PC-3 (cell line): ENCODE measurements at regions not wholly inside any gene's neighbourhood (a gene's known extent, or its start where the extent isn't known, plus 50 kb on each side); places are given as distances from the start of the nearest gene placed in this dataset.

Experiments
- ATAC-seq: fragments of 200-7000 bp; cut with Tn5 transposase; 2 replicates; pipeline ENCODE4 v1.9.1; 2020; ENCODE audit warnings: mild to moderate bottlenecking, moderate library complexity
- BruUV-seq: library from RNA; stranded (reverse); fragments of 400-500 nt; replicated peaks from 2 replicates; lab custom pipeline; 2021; lab: Mats Ljungman, UMichigan
- CTCF ChIA-PET: fragments of 300-600 bp; sonication (Branson Sonifier 250); formaldehyde crosslinking; loops from one replicate; lab custom pipeline; 2022; ENCODE audit warnings: antibody characterized with exemption; lab: Charles Lee
- POLR2A ChIA-PET: fragments of 300-600 bp; sonication (Branson Sonifier 250); formaldehyde crosslinking; loops from one replicate; lab custom pipeline; 2022; ENCODE audit warnings: antibody characterized with exemption; ENCODE audit not compliant: unreplicated experiment; lab: Charles Lee
- DNase-seq: peaks from one replicate; pipeline ENCODE4 v3.0.0-alpha.2; 2015
- H2AFZ ChIP-seq: fragments of 300-600 bp; sonication (generic); 2 replicates; pipeline ENCODE4 v1.6.0; 2016; ENCODE audit warnings: antibody characterized with exemption, low read length
- H3F3A ChIP-seq: fragments of 300-600 bp; sonication (generic); one replicate; pipeline ENCODE4 v1.6.0; 2017; ENCODE audit warnings: antibody characterized with exemption, low read length, control low read depth, mild to moderate bottlenecking; ENCODE audit not compliant: unreplicated experiment
- H3K27ac ChIP-seq: fragments of 300-600 bp; sonication (generic); 2 replicates; pipeline ENCODE4 v1.5.1; 2016; ENCODE audit warnings: mild to moderate bottlenecking, low read length
- H3K27me3 ChIP-seq: fragments of 300-600 bp; sonication (generic); 2 replicates; pipeline ENCODE4 v1.6.1; 2016; ENCODE audit warnings: low read length, mixed read lengths
- H3K36me3 ChIP-seq: fragments of 300-600 bp; sonication (generic); 2 replicates; pipeline ENCODE4 v1.6.1; 2016; ENCODE audit warnings: low read depth, mixed run types, low read length, mixed read lengths
- H3K4me1 ChIP-seq: fragments of 300-600 bp; sonication (generic); 2 replicates; pipeline ENCODE4 v1.5.1; 2016; ENCODE audit warnings: low read length; ENCODE audit not compliant: insufficient read depth
- H3K4me2 ChIP-seq: fragments of 300-600 bp; sonication (generic); 2 replicates; pipeline ENCODE4 v1.6.0; 2016; ENCODE audit warnings: low read length
- H3K4me3 ChIP-seq: fragments of 300-600 bp; sonication (generic); 2 replicates; pipeline ENCODE4 v1.5.1; 2016; ENCODE audit warnings: mild to moderate bottlenecking, low read length, mixed read lengths
- H3K79me2 ChIP-seq: fragments of 300-600 bp; sonication (generic); 2 replicates; pipeline ENCODE4 v1.6.1; 2017; ENCODE audit warnings: low read length, mixed read lengths
- H3K9ac ChIP-seq: fragments of 300-600 bp; sonication (generic); 2 replicates; pipeline ENCODE4 v1.6.0; 2016; ENCODE audit warnings: mild to moderate bottlenecking, low read length
- H3K9me2 ChIP-seq: fragments of 300-600 bp; sonication (generic); replicated peaks from 2 replicates; pipeline ENCODE4 v1.6.1; 2016; ENCODE audit warnings: mixed run types, low read length, mixed read lengths
- H3K9me3 ChIP-seq: fragments of 300-600 bp; sonication (generic); 2 replicates; pipeline ENCODE4 v1.6.1; 2016; ENCODE audit warnings: low read length, mixed read lengths
- H4K20me1 ChIP-seq: fragments of 300-600 bp; sonication (generic); 2 replicates; pipeline ENCODE4 v1.6.1; 2016; ENCODE audit warnings: low read length, mixed read lengths
- EZH2 ChIP-seq: fragments of 300-600 bp; sonication (generic); IDR thresholded peaks from one replicate; pipeline ENCODE4 v1.6.1; 2017; ENCODE audit warnings: antibody characterized with exemption, mild to moderate bottlenecking, low read length; ENCODE audit not compliant: unreplicated experiment
- EZH2phosphoT487 ChIP-seq: fragments of 300-600 bp; sonication (generic); IDR thresholded peaks from 2 replicates; pipeline ENCODE4 v1.6.1; 2018; ENCODE audit warnings: mild to moderate bottlenecking, antibody characterized with exemption, low read length, borderline replicate concordance
- intact Hi-C: fragments of 100-400 bp; cut with micrococcal nuclease; formaldehyde crosslinking; loops from 2 replicates; pipeline ENCODE4 v1.9.0; 2023
- TF ChIP-seq, protein P1 (sequence below): fragments of 300-600 bp; sonication (generic); conservative IDR thresholded peaks from 2 replicates; pipeline ENCODE4 v1.5.1; 2017; ENCODE audit warnings: antibody characterized with exemption, low read depth, mild to moderate bottlenecking, low read length

DNA sequence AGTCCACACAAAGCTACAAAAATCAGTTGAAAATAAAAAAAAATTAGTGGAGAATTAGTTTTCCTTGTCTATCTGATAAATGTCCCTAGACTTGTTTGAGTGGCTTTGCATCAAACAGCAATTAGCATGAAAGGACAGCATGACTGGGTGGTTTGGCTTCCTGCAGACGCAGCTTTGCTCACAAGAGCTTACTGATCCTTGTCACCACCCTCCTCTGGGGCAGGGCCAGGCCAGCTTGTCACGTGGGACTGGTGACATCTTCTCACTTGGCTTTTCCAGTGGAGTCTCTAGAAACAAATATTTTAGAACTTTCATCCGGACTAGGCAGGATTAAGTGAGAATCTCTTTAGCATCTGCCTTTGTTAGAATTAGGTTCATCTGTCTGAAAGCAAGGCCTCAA lies 76.0 kb upstream of the OLIG2 start:
- no peak for ATAC-seq
- Histone ChIP-seq H3K27me3 (peaks cover 59% of the 10 kb centered on the region), H3K9ac (no peak overlapping the region), H3K9me2 (no peaks in the 10 kb centered on the region), H3K4me1 (no peaks in the 10 kb centered on the region), H3K4me3 (no peak overlapping the region), H3K27ac (no peak overlapping the region), H3K36me3 (no peaks in the 10 kb centered on the region), H2AFZ (no peak overlapping the region), H3K79me2 (no peaks in the 10 kb centered on the region), H3K9me3 (no peaks in the 10 kb centered on the region), H3K4me2 (no peak overlapping the region), H4K20me1 (no peaks in the 10 kb centered on the region), H3F3A (no peaks in the 10 kb centered on the region)
- POLR2A ChIA-PET = no interaction called here
- TF ChIP-seq, protein P1, sequence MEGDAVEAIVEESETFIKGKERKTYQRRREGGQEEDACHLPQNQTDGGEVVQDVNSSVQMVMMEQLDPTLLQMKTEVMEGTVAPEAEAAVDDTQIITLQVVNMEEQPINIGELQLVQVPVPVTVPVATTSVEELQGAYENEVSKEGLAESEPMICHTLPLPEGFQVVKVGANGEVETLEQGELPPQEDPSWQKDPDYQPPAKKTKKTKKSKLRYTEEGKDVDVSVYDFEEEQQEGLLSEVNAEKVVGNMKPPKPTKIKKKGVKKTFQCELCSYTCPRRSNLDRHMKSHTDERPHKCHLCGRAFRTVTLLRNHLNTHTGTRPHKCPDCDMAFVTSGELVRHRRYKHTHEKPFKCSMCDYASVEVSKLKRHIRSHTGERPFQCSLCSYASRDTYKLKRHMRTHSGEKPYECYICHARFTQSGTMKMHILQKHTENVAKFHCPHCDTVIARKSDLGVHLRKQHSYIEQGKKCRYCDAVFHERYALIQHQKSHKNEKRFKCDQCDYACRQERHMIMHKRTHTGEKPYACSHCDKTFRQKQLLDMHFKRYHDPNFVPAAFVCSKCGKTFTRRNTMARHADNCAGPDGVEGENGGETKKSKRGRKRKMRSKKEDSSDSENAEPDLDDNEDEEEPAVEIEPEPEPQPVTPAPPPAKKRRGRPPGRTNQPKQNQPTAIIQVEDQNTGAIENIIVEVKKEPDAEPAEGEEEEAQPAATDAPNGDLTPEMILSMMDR = no peak
- BruUV-seq = no TSS peak
- intact Hi-C loops = loop anchor here (10.0 kb wide), 1 partner anchor 175 kb away; no protein-coding TSS in a partner anchor
- CTCF ChIA-PET = interaction anchor here (1.6 kb wide), 1 partner anchor 9 kb away, joined by 4 read pairs; no protein-coding TSS in a partner anchor
- no peak for DNase-seq

DNA sequence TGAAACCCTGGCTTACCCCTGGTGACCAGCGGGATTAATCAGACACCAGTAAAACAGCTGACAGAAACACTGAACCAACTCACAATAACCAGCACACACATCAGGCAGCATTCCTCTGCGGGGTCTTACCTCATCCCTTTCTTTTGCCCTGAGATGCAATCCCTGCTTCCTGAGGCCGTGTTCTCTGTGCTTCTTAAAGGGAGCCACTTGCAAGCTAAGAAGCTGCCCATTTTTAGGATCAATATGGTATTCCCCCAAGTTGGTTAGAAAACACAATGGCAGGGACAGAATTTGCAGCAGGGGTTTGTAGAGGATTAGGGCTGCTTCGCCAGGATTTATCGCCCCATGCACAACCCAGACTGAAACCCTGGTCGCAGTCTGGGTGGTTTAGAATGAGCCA lies 74.7 kb upstream of the OLIG2 start:
- ATAC-seq = no peak

DNA sequence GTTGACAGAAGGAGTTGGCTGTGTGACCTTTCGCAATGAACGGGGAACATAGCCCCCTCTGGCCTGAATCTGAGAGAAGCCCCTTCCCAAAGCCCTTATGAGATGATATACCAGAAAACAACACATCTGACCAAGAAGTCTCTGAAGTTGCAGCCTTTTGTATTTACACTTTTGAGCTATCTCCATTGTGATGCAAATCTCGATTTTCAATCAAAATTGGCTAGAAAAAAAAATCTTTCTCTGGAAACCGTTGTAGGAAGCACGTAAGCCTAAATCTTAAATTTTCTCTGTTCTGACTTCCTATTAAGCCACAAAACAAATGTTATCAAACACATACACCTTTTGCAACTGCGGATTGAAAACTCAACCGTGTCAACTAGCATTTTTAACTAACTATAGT lies 71.4 kb upstream of the OLIG2 start:
- H3K9me2 ChIP-seq = no peaks in the 10 kb centered on the region
- H3K4me1 ChIP-seq = peaks cover 8% of the 10 kb centered on the region; the same call in 1 of the 2 replicates
- no TSS peak for BruUV-seq
- H3F3A ChIP-seq = no peaks in the 10 kb centered on the region
- H3K36me3 ChIP-seq = no peaks in the 10 kb centered on the region
- TF ChIP-seq EZH2phosphoT487 (no peak), EZH2 (no peak)
- TF ChIP-seq, protein P1 = no peak
- no peak overlapping the region for H3K9ac ChIP-seq
- ChIA-PET CTCF (no interaction called here), POLR2A (no interaction called here)
- intact Hi-C loops = no loop called here
- no peak for ATAC-seq
- no peak overlapping the region for H3K4me2 ChIP-seq
- no peaks in the 10 kb centered on the region for H3K9me3 ChIP-seq
- no peak overlapping the region for H3K27ac ChIP-seq
- H3K27me3 ChIP-seq = peaks cover 90% of the 10 kb centered on the region
- no peaks in the 10 kb centered on the region for H4K20me1 ChIP-seq
- DNase-seq = no peak
- no peak overlapping the region for H2AFZ ChIP-seq
- no peaks in the 10 kb centered on the region for H3K79me2 ChIP-seq
- no peak overlapping the region for H3K4me3 ChIP-seq

More for the DNA sequence above, 74.7 kb upstream of the OLIG2 start:
- H3K4me1 ChIP-seq = no peaks in the 10 kb centered on the region
- H3K9me3 ChIP-seq = no peaks in the 10 kb centered on the region
- H3K79me2 ChIP-seq = no peaks in the 10 kb centered on the region
- POLR2A ChIA-PET = interaction anchor here (0.7 kb wide), 1 partner anchor 12 kb away, joined by 4 read pairs; no protein-coding TSS in a partner anchor
- H3K27me3 ChIP-seq = peaks cover 66% of the 10 kb centered on the region
- H3K36me3 ChIP-seq = no peaks in the 10 kb centered on the region
- H4K20me1 ChIP-seq = no peaks in the 10 kb centered on the region
- H2AFZ ChIP-seq = no peak overlapping the region
- no peak for DNase-seq
- H3F3A ChIP-seq = no peaks in the 10 kb centered on the region
- no TSS peak for BruUV-seq
- no peak overlapping the region for H3K4me3 ChIP-seq
- no peak overlapping the region for H3K9ac ChIP-seq
- no peaks in the 10 kb centered on the region for H3K9me2 ChIP-seq
- no peak overlapping the region for H3K27ac ChIP-seq
- intact Hi-C loops = no loop called here
- H3K4me2 ChIP-seq = no peak overlapping the region
- TF ChIP-seq, protein P1 = no peak
- no peak for TF ChIP-seq EZH2phosphoT487
- CTCF ChIA-PET = no interaction called here
